ENCODE measurements at regions not wholly inside any gene's neighbourhood (a gene's known extent, or its start where the extent isn't known, plus 50 kb on each side); places are given as distances from the start of the nearest gene placed in this dataset.
"Not testable (repeated sequence)": the region's sequence is repeated elsewhere in the genome, so short reads cannot be mapped to it uniquely, and the experiment has no call there.

DNA sequence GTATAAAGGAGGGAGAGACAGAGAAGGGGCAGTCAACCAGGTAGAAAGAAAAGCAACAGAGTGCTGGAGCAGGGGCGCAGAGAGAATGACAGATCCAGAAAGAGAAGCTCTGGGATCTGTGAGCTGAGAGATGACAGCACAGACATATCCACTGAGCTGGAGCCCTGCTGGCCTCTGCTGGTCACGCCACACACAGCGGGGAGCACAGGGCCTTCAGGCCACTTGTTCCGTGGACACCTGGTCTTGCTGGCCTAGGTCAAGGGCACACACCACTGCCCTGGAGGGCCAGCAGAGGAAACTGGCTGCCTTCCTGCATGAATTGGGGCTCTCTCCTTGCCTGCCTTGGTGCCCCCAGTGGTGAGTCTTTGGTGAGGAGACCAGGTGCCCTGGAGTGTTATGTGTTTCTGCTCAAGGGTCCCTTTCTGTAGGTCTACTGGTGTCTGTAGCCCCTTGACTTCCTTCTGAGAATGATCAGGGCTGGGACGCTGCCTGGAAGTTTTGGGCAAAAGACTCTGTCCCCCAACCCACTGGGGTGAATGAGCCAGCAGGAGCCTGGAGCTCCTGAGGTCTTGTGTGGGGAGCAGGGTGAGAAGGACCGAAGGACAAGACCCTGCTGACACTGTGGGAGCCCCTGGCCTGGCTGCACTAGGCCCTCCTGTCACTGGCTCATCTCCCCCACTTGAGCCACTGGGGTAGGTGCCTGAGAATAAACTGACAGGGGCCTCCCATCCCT, 59.2 kb upstream of the ADAMTS2 start:
- no peaks in the 10 kb centered on the region for H3K27me3 ChIP-seq
- 85% methylated on average over 6 of the region's 6 CpGs for WGBS
- peaks cover 0 to 14% (median 0%) of the 10 kb centered on the region in 4 donors for H3K4me1 ChIP-seq
- peak; percentile 87 for DNase-seq (ENCODE audit: extremely low spot score)
- no peak for TF ChIP-seq POLR2A (IDR thresholded peaks at IDR 0.05; ENCODE audit: low read depth)
- TF ChIP-seq, protein P1, sequence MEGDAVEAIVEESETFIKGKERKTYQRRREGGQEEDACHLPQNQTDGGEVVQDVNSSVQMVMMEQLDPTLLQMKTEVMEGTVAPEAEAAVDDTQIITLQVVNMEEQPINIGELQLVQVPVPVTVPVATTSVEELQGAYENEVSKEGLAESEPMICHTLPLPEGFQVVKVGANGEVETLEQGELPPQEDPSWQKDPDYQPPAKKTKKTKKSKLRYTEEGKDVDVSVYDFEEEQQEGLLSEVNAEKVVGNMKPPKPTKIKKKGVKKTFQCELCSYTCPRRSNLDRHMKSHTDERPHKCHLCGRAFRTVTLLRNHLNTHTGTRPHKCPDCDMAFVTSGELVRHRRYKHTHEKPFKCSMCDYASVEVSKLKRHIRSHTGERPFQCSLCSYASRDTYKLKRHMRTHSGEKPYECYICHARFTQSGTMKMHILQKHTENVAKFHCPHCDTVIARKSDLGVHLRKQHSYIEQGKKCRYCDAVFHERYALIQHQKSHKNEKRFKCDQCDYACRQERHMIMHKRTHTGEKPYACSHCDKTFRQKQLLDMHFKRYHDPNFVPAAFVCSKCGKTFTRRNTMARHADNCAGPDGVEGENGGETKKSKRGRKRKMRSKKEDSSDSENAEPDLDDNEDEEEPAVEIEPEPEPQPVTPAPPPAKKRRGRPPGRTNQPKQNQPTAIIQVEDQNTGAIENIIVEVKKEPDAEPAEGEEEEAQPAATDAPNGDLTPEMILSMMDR (IDR thresholded peaks at IDR 0.05) = peak; percentile 22 to 47 (median 23)
- no peak for TF ChIP-seq POLR2AphosphoS5 (IDR thresholded peaks at IDR 0.05)
- TF ChIP-seq EP300 (IDR thresholded peaks at IDR 0.05) = no peak
- H3K36me3 ChIP-seq = no peaks in the 10 kb centered on the region
- peaks cover 0 to 16% (median 10%) of the 10 kb centered on the region in 4 donors for H3K9me3 ChIP-seq
- no peak overlapping the region for H3K4me3 ChIP-seq
- intact Hi-C loops (cut with DNase I) = loop anchor here (5.0 kb wide), 1 partner anchor 237 kb away; no protein-coding TSS in a partner anchor
- H3K27ac ChIP-seq (replicated peaks in 1 of 4) = no peak overlapping the region

DNA sequence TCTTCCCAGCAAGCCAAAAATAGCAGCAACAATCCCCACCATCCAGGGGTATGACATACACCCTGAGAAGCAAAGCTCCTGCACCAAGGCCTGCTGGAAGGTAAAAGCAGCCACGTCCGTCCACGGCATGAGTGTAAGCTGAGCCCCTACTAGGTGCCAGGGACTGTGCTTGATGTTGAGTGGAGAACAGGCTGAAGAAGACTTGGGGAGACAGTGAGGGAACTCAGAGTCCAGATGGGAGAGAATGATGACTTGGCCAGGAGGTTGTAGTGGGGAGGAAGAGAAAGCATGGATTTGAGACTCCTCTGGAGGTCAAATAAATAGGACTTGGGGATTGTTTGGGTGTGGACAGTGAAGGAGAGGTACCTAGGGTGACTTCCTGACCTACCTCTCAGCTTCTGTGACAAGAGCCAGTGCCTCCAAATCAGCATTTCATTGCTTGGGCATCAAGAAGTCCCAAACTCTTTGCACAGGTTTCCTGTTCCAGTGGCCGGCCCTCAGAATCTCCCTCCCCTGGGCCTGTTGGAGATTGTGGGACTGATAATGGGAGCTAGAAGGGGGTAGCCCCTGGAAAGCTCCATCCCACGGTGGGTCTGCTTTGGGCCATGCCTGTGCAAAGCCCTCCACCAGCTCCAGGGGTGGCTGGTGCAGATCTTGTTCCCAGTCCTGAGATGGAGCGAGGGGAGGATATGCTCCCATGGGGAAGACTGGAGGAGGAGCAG, 58.3 kb upstream of the ADAMTS2 start:
- DNase-seq (ENCODE audit: extremely low spot score) = peak; percentile 85
- H3K4me3 ChIP-seq = no peak overlapping the region
- peaks cover 0 to 14% (median 0%) of the 10 kb centered on the region in 4 donors for H3K4me1 ChIP-seq
- WGBS = 76% methylated on average over 5 of the region's 6 CpGs
- no peaks in the 10 kb centered on the region for H3K36me3 ChIP-seq
- H3K9me3 ChIP-seq = peaks cover 0 to 25% (median 17%) of the 10 kb centered on the region in 4 donors
- TF ChIP-seq, protein P1 (IDR thresholded peaks at IDR 0.05) = no peak
- H3K27me3 ChIP-seq = no peaks in the 10 kb centered on the region
- no peak overlapping the region for H3K27ac ChIP-seq (replicated peaks in 1 of 4)
- intact Hi-C loops (cut with DNase I) = loop anchor here (5.0 kb wide), 1 partner anchor 236 kb away; no protein-coding TSS in a partner anchor

DNA sequence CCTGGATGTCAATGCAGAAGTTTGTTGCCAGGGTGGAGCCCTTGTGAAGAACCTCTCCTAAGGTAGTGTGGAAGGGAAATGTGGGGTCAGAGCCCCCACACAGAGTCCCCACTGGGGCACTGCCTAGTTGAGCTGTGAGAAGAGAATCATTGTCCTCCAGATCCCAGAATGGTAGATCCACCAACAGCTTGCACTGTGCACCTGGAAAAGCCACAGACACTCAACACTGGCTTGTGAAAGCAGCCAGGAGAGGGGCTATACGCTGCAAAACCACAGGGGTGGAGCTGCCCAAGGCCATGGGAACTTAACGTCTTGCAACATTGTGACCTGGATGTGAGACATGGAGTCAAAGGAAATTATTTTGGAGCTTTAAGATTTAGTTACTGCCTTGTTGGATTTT, 55.2 kb upstream of the ADAMTS2 start:
- H3K9me3 ChIP-seq = peaks cover 0 to 26% (median 17%) of the 10 kb centered on the region in 4 donors
- intact Hi-C loops (cut with DNase I) = loop anchor here (5.0 kb wide), 1 partner anchor 233 kb away; no protein-coding TSS in a partner anchor
- DNase-seq (ENCODE audit: extremely low spot score) = peak; percentile 7
- not testable (repeated sequence) for H3K27ac ChIP-seq (replicated peaks in 1 of 4); H3K27me3 ChIP-seq; H3K36me3 ChIP-seq; H3K4me1 ChIP-seq; H3K4me3 ChIP-seq
- 55% methylated on average over 2 of the region's 2 CpGs for WGBS

DNA sequence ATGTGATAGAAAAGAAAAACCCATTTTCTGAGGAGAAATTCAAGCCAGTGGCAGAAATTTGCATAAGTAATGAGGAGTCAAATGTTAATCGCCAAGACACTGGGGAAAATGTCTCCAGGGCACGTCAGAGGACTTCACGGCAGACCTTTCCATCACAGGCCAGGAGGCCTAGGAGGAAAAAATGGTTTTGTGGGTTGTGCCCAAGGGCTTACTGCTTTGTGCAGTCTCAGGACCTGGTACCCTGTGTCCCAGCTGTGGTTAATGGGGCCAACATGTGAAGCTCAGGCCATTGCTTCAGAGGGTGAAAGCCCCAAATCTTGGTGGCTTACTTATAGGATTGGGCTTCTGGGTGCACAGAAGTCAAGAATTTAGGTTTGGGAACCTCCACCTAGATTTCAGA, 54.8 kb upstream of the ADAMTS2 start:
- Histone ChIP-seq H3K4me1 (no peaks in the 10 kb centered on the region), H3K36me3 (no peaks in the 10 kb centered on the region), H3K4me3 (no peak overlapping the region), H3K9me3 (peaks cover 0 to 26% (median 17%) of the 10 kb centered on the region in 4 donors), H3K27me3 (no peaks in the 10 kb centered on the region), H3K27ac (replicated peaks in 1 of 4) (no peak overlapping the region)
- WGBS = 69% methylated on average over 3 of the region's 3 CpGs
- intact Hi-C loops (cut with DNase I) = loop anchor here (5.0 kb wide), 1 partner anchor 233 kb away; no protein-coding TSS in a partner anchor
- TF ChIP-seq POLR2AphosphoS5 (IDR thresholded peaks at IDR 0.05) = no peak
- DNase-seq (ENCODE audit: extremely low spot score) = no peak

DNA sequence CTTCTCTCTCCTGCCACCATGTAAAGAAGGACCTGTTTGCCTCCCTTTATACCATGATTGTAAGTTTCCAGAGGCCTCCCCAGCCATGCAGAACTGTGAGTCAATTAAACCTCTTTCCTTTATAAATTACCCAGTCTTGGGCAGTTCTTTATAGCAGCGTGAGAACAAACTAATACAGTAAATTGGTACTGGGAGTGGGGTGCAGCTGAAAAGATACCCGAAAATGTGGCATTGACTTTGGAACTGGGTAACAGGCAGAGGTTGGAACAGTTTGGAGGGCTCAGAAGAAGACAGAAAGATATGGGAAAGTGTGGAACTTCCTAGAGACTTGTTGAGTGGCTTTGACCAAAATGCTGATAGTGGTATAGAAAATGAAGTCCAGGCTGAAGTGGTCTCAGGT, 54.1 kb upstream of the ADAMTS2 start:
- H3K27ac ChIP-seq (replicated peaks in 1 of 4); intact Hi-C loops (cut with DNase I); H3K36me3 ChIP-seq; H3K27me3 ChIP-seq; H3K4me1 ChIP-seq; H3K4me3 ChIP-seq; DNase-seq (ENCODE audit: extremely low spot score): not testable (repeated sequence)
- WGBS = 93% methylated on average over 2 of the region's 2 CpGs
- H3K9me3 ChIP-seq = peaks cover 0 to 26% (median 17%) of the 10 kb centered on the region in 4 donors

DNA sequence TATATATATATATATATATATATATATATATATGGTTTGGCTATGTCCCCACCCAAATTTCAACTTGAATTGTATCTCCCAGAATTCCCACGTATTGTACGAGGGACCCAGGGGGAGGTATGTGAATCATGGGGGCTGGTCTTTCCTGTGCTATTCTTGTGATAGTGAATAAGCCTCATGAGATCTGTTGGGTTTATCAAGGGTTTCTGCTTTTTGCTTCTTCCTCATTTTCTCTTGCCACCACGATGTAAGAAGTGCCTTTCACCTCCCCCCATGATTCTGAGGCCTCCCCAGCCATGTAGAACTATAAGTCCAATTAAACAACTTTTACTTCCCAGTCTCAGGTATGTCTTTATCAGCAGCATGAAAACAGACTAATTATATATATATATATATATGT, 52.3 kb upstream of the ADAMTS2 start:
- WGBS = 28% methylated on average over 3 of the region's 3 CpGs
- Histone ChIP-seq H3K27ac (replicated peaks in 1 of 4) (no peak overlapping the region), H3K9me3 (peaks cover 0 to 39% (median 29%) of the 10 kb centered on the region in 4 donors), H3K36me3 (no peaks in the 10 kb centered on the region), H3K27me3 (no peaks in the 10 kb centered on the region), H3K4me3 (no peak overlapping the region), H3K4me1 (no peaks in the 10 kb centered on the region)
- intact Hi-C loops (cut with DNase I) = no loop called here
- TF ChIP-seq EP300 (IDR thresholded peaks at IDR 0.05) = no peak
- no peak for TF ChIP-seq POLR2AphosphoS5 (IDR thresholded peaks at IDR 0.05)
- peak; percentile 19 for DNase-seq (ENCODE audit: extremely low spot score)

Small RNA genes in the stretch of these regions (small RNA-seq; reads per million reads assigned to genes)
- gene RF00015 = 0 reads per million in 3 donors
